GM19351 (cell line): ENCODE measurements at regions not wholly inside any gene's neighbourhood (a gene's known extent, or its start where the extent isn't known, plus 50 kb on each side); places are given as distances from the start of the nearest gene placed in this dataset.
"Not testable (repeated sequence)": the region's sequence is repeated elsewhere in the genome, so short reads cannot be mapped to it uniquely, and the experiment has no call there.

ENCODE experiments used
- ATAC-seq: cut with Tn5 transposase; IDR thresholded peaks from one replicate; pipeline ENCODE4 v1.9.1; 2021; ENCODE audit warnings: mild to moderate bottlenecking, moderate library complexity; ENCODE audit not compliant: unreplicated experiment

GRCh38 chr18:49731860-49732311, 81.4 kb downstream of the ACAA2 start:
- no peak for ATAC-seq

- ATAC-seq, result no peak
Measured at GRCh38 chr18:49731421-49731841, 81.9 kb downstream of the ACAA2 start.

- no peak for ATAC-seq
Measured at GRCh38 chr18:49730951-49731391, 82.4 kb downstream of the ACAA2 start.

GRCh38 chr18:49728542-49728941, 84.8 kb downstream of the ACAA2 start:
- ATAC-seq, result no peak

GRCh38 chr18:49727816-49728215, 85.5 kb downstream of the ACAA2 start:
- ATAC-seq, result no peak

GRCh38 chr18:49726675-49726963, 86.7 kb downstream of the ACAA2 start:
- no peak for ATAC-seq

GRCh38 chr18:49725809-49726674, 87.3 kb downstream of the ACAA2 start:
- ATAC-seq, result no peak

GRCh38 chr18:49723648-49724180, 89.6 kb downstream of the ACAA2 start:
- no peak for ATAC-seq

GRCh38 chr18:49722477-49722876, 90.9 kb downstream of the ACAA2 start:
- ATAC-seq, result no peak

GRCh38 chr18:49721981-49722380, 91.4 kb downstream of the ACAA2 start:
- ATAC-seq, result no peak

GRCh38 chr18:49720944-49721343, 92.4 kb downstream of the ACAA2 start:
- ATAC-seq, result not testable (repeated sequence)

- no peak for ATAC-seq
Measured at GRCh38 chr18:49717617-49718016, 95.7 kb downstream of the ACAA2 start.

GRCh38 chr18:49716035-49716434, 97.3 kb downstream of the ACAA2 start:
- no peak for ATAC-seq

GRCh38 chr18:49709347-49709690, 104.0 kb downstream of the ACAA2 start:
- no peak for ATAC-seq

- ATAC-seq, result no peak
Measured at GRCh38 chr18:49708662-49709346, 104.5 kb downstream of the ACAA2 start.

- ATAC-seq, result no peak
Measured at GRCh38 chr18:49707599-49707998, 105.7 kb downstream of the ACAA2 start.

GRCh38 chr18:49704334-49704733, 109.0 kb downstream of the ACAA2 start:
- no peak for ATAC-seq

- ATAC-seq, result no peak
Measured at GRCh38 chr18:49701190-49701589, 112.1 kb downstream of the ACAA2 start.

GRCh38 chr18:49699303-49699702, 114.0 kb downstream of the ACAA2 start:
- ATAC-seq, result no peak

GRCh38 chr18:49698525-49699025, 114.8 kb downstream of the ACAA2 start:
- no peak for ATAC-seq

GRCh38 chr18:49697757-49698524, 115.4 kb downstream of the ACAA2 start:
- no peak for ATAC-seq
